ENCODE measurements at regions not wholly inside any gene's neighbourhood (a gene's known extent, or its start where the extent isn't known, plus 50 kb on each side); places are given as distances from the start of the nearest gene placed in this dataset.

DNA sequence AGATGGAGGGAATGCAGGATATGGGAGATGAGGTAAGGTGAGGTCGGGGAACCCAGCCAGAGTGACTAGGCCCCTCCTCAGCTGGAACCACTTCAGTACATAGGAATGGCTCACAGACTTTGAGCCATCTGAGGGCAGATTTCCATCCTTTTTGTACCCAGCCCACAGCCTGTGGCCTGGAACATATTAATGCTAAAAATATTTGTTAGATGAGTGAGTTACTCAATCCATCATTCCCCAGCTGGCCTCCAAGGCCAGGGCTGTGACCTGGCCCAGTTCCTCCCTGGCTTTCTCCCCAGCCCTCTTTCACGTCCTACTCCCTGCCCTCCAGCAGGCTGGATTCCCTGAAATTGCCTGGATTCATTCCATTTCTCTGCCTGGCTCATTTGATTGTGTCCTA lies 57.2 kb upstream of the PRDM11 start:
- ChIA-PET POLR2A (no interaction called here), CTCF (interaction anchor here (0.7 to 2.8 kb wide), 4 partner anchors 14 to 156 kb away, joined by 3 to 7 read pairs (median 4); no protein-coding TSS in a partner anchor)
- no peak overlapping the region for H2AFZ ChIP-seq (ENCODE audit: low read depth, low read length)
- TF ChIP-seq FOS (IDR thresholded peaks at IDR 0.05; ENCODE audit: borderline replicate concordance, insufficient read depth, low read length) = no peak
- no peaks in the 10 kb centered on the region for H3K4me1 ChIP-seq (ENCODE audit: control insufficient read depth, extremely low read depth, insufficient read depth, low read length)
- dilution Hi-C loops (cut with MboI; ENCODE audit: extremely low pct_ligation_motif_present, low sequenced_read_pairs) = no loop called here
- no peak overlapping the region for H3K4me2 ChIP-seq (ENCODE audit: insufficient read depth, low read length)
- intact Hi-C loops (cut with micrococcal nuclease) = no loop called here
- no peaks in the 10 kb centered on the region for H3K9me1 ChIP-seq (replicated peaks; ENCODE audit: control insufficient read depth, extremely low read depth, insufficient read depth, low read length)
- FAIRE-seq (no peak), DNase-seq (ENCODE audit: low read depth, low spot score) (peak; percentile 14)
- H3K4me3 ChIP-seq (replicated peaks in 1 of 3; ENCODE audit: insufficient read depth in 1 of 3, low read depth in 1 of 3, low read length in 3 of 3) = no peak overlapping the region
- no peak overlapping the region for H3K9ac ChIP-seq (replicated peaks; ENCODE audit: extremely low read depth, insufficient read depth, low read length)
- H3K79me2 ChIP-seq (ENCODE audit: control insufficient read depth, insufficient read depth, low read length) = no peaks in the 10 kb centered on the region
- peaks cover 11 to 17% of the 10 kb centered on the region in 2 experiments for H3K27me3 ChIP-seq (ENCODE audit: control insufficient read depth in 2 of 2, insufficient read depth in 2 of 2, low read length in 2 of 2)
- no peaks in the 10 kb centered on the region for H4K20me1 ChIP-seq (replicated peaks; ENCODE audit: control insufficient read depth, extremely low read depth, insufficient read depth, low read length)
- no peaks in the 10 kb centered on the region for H3K9me3 ChIP-seq (replicated peaks; ENCODE audit: control insufficient read depth, insufficient read depth, low read length)
- no peaks in the 10 kb centered on the region for H3K36me3 ChIP-seq (ENCODE audit: control insufficient read depth in 2 of 2, extremely low read depth in 1 of 2, insufficient read depth in 2 of 2, low read length in 2 of 2)
- no peak overlapping the region for H3K27ac ChIP-seq (ENCODE audit: insufficient read depth, low read depth, low read length)
- BruUV-seq (replicated peaks) = no TSS peak

DNA sequence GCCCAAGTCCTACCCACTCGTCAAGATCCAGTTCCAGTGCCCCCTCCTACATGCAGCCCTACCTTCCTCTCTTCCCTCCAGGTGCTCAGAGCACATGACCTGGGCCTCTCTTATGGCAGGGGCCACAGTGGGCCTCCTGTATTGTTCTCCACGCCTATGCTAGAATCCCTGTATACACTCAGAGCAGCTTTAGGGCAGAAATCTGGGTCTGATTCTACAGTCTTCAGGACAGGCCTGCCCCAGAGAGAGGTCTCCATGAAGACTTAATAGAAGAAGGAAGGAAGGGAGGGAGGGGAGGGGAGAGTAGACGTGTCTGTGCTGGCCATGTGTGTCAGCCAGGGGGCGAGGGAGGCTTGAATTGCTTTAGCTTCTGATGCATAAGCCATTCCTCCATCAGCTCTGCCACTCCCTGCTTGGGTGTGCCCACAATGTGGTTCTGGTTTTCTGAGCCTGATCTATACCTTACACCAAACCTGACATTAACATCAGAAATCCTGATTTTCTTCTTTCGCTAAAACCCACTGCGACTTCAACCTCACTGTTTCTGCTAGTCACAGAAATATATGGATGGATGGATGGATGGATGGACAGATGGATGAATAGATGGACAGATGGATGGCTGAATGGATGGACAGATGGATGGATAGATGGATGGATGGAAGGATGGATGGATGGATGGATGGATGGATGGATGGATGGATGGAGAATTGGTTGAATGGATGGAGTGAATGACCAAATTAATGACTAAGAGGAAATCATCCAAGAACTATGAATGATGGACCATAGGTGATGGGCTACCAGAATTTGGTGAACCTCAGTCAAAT lies 56.6 kb upstream of the PRDM11 start:
- H2AFZ ChIP-seq (ENCODE audit: low read depth, low read length) = no peak overlapping the region

More for the DNA sequence above, 56.6 kb upstream of the PRDM11 start:
- Histone ChIP-seq H3K9me1 (replicated peaks; ENCODE audit: control insufficient read depth, extremely low read depth, insufficient read depth, low read length) (no peaks in the 10 kb centered on the region), H3K27ac (ENCODE audit: insufficient read depth, low read depth, low read length) (no peak overlapping the region), H4K20me1 (replicated peaks; ENCODE audit: control insufficient read depth, extremely low read depth, insufficient read depth, low read length) (no peaks in the 10 kb centered on the region), H3K4me3 (replicated peaks in 1 of 3; ENCODE audit: insufficient read depth in 1 of 3, low read depth in 1 of 3, low read length in 3 of 3) (no peak overlapping the region), H3K4me2 (ENCODE audit: insufficient read depth, low read length) (no peak overlapping the region), H3K4me1 (ENCODE audit: control insufficient read depth, extremely low read depth, insufficient read depth, low read length) (no peaks in the 10 kb centered on the region), H3K36me3 (ENCODE audit: control insufficient read depth in 2 of 2, extremely low read depth in 1 of 2, insufficient read depth in 2 of 2, low read length in 2 of 2) (no peaks in the 10 kb centered on the region), H3K27me3 (ENCODE audit: control insufficient read depth in 2 of 2, insufficient read depth in 2 of 2, low read length in 2 of 2) (peaks cover 11 to 17% of the 10 kb centered on the region in 2 experiments), H3K79me2 (ENCODE audit: control insufficient read depth, insufficient read depth, low read length) (no peaks in the 10 kb centered on the region), H3K9ac (replicated peaks; ENCODE audit: extremely low read depth, insufficient read depth, low read length) (no peak overlapping the region), H3K9me3 (replicated peaks; ENCODE audit: control insufficient read depth, insufficient read depth, low read length) (no peaks in the 10 kb centered on the region)
- dilution Hi-C loops (cut with MboI; ENCODE audit: extremely low pct_ligation_motif_present, low sequenced_read_pairs) = no loop called here
- POLR2A ChIA-PET = no interaction called here
- FAIRE-seq (no peak), DNase-seq (ENCODE audit: low read depth, low spot score) (no peak)
- CTCF ChIA-PET = interaction anchor here (0.7 to 2.8 kb wide), 4 partner anchors 13 to 157 kb away, joined by 3 to 7 read pairs (median 4); no protein-coding TSS in a partner anchor
- intact Hi-C loops (cut with micrococcal nuclease) = no loop called here
- TF ChIP-seq GATA2 (IDR thresholded peaks at IDR 0.05; ENCODE audit: insufficient read depth, insufficient read length, low read depth, low read length) = no peak
- TF ChIP-seq, protein P1, sequence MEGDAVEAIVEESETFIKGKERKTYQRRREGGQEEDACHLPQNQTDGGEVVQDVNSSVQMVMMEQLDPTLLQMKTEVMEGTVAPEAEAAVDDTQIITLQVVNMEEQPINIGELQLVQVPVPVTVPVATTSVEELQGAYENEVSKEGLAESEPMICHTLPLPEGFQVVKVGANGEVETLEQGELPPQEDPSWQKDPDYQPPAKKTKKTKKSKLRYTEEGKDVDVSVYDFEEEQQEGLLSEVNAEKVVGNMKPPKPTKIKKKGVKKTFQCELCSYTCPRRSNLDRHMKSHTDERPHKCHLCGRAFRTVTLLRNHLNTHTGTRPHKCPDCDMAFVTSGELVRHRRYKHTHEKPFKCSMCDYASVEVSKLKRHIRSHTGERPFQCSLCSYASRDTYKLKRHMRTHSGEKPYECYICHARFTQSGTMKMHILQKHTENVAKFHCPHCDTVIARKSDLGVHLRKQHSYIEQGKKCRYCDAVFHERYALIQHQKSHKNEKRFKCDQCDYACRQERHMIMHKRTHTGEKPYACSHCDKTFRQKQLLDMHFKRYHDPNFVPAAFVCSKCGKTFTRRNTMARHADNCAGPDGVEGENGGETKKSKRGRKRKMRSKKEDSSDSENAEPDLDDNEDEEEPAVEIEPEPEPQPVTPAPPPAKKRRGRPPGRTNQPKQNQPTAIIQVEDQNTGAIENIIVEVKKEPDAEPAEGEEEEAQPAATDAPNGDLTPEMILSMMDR (IDR thresholded peaks at IDR 0.05; ENCODE audit: extremely low read depth in 1 of 2, insufficient read depth in 1 of 2, low read depth in 1 of 2, low read length in 2 of 2) = peak in 1 of 2 donors; percentile 16
- no TSS peak for BruUV-seq (replicated peaks)
